ENCODE measurements at regions not wholly inside any gene's neighbourhood (a gene's known extent, or its start where the extent isn't known, plus 50 kb on each side); places are given as distances from the start of the nearest gene placed in this dataset.
A peak's percentile ranks its signal among the peaks of the same experiment; 100 is the strongest.

GRCh38 chr12:93140325-93140724 is 211.2 kb upstream of the EEA1 start:
- intact Hi-C loops (cut with DNase I): no loop called here

DNA sequence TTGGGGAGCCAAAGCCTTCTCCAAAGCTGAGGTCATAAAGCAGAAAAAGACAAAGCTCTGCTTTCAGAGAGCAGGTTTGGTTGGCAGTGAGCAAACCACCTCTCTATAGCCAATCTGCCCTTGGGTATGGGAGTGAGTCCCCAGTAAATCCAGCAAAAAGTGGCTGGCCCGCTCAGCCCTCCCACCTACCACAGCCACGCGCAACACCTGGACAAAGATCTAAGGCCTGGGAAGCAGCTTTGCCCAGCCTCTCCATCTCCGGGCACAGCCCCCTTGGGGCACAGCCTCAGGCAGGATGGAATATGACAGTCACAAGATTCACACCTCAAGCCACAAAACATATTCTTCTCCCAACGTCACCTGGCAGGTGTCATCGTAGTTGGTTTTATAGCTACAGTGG is 211.7 kb upstream of the EEA1 start:
- TF ChIP-seq POLR2A (IDR thresholded peaks at IDR 0.05) (no peak), POLR2AphosphoS5 (IDR thresholded peaks at IDR 0.05) (no peak)
- TF ChIP-seq, protein P1, sequence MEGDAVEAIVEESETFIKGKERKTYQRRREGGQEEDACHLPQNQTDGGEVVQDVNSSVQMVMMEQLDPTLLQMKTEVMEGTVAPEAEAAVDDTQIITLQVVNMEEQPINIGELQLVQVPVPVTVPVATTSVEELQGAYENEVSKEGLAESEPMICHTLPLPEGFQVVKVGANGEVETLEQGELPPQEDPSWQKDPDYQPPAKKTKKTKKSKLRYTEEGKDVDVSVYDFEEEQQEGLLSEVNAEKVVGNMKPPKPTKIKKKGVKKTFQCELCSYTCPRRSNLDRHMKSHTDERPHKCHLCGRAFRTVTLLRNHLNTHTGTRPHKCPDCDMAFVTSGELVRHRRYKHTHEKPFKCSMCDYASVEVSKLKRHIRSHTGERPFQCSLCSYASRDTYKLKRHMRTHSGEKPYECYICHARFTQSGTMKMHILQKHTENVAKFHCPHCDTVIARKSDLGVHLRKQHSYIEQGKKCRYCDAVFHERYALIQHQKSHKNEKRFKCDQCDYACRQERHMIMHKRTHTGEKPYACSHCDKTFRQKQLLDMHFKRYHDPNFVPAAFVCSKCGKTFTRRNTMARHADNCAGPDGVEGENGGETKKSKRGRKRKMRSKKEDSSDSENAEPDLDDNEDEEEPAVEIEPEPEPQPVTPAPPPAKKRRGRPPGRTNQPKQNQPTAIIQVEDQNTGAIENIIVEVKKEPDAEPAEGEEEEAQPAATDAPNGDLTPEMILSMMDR (IDR thresholded peaks at IDR 0.05): no peak
- Histone ChIP-seq H3K4me1 (replicated peaks) (peaks cover 2% of the 10 kb centered on the region), H3K27ac (no peak overlapping the region), H3K4me3 (no peak overlapping the region), H3K36me3 (no peaks in the 10 kb centered on the region), H3K27me3 (replicated peaks; ENCODE audit: insufficient read depth) (no peaks in the 10 kb centered on the region), H3K9me3 (no peaks in the 10 kb centered on the region)
- DNase-seq (ENCODE audit: low spot score): no peak
- intact Hi-C loops (cut with DNase I): no loop called here
- 70% methylated on average over 6 of the region's 6 CpGs for WGBS

More at GRCh38 chr12:93140325-93140724, 211.2 kb upstream of the EEA1 start:
- 100% methylated on average over 1 of the region's 1 CpG for WGBS
- Histone ChIP-seq H3K4me3 (no peak overlapping the region), H3K27ac (no peak overlapping the region), H3K27me3 (replicated peaks; ENCODE audit: insufficient read depth) (no peaks in the 10 kb centered on the region), H3K36me3 (no peaks in the 10 kb centered on the region), H3K4me1 (replicated peaks) (peaks cover 2% of the 10 kb centered on the region), H3K9me3 (no peaks in the 10 kb centered on the region)
- DNase-seq (ENCODE audit: low spot score): no peak
- TF ChIP-seq, protein P1 (IDR thresholded peaks at IDR 0.05): no peak
- TF ChIP-seq POLR2AphosphoS5 (IDR thresholded peaks at IDR 0.05): no peak
- TF ChIP-seq POLR2A (IDR thresholded peaks at IDR 0.05): no peak

DNA sequence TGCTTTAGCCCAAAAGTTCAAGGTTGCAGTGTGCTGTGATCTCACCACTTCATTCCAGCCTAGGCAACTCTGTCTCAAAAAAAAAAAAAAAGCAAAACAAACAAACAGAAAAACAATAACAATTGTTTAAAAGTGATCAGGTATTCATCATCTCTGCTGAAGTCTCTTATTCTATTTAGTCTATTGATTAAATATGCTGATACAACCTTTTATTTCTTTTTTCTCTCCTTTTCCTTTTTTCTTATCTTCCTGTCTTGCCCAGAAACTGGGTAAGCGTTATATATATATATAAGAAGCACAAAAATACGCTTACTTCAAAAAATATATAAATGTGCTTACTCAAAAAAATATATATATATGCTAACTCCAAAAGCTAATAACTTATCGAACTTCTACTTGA is 213.8 kb upstream of the EEA1 start:
- Histone ChIP-seq H3K4me3 (no peak overlapping the region), H3K4me1 (replicated peaks) (peaks cover 5% of the 10 kb centered on the region), H3K36me3 (no peaks in the 10 kb centered on the region), H3K27me3 (replicated peaks; ENCODE audit: insufficient read depth) (no peaks in the 10 kb centered on the region), H3K27ac (no peak overlapping the region), H3K9me3 (no peaks in the 10 kb centered on the region)
- 97% methylated on average over 3 of the region's 3 CpGs for WGBS
- no peak for TF ChIP-seq POLR2AphosphoS5 (IDR thresholded peaks at IDR 0.05)
- no peak for TF ChIP-seq POLR2A (IDR thresholded peaks at IDR 0.05)
- TF ChIP-seq, protein P1 (IDR thresholded peaks at IDR 0.05): no peak
- no peak for DNase-seq (ENCODE audit: low spot score)
- intact Hi-C loops (cut with DNase I): no loop called here

- no peak for TF ChIP-seq POLR2AphosphoS5 (IDR thresholded peaks at IDR 0.05)
- TF ChIP-seq, protein P1 (IDR thresholded peaks at IDR 0.05): no peak
- TF ChIP-seq POLR2A (IDR thresholded peaks at IDR 0.05): no peak
- Histone ChIP-seq H3K4me3 (no peak overlapping the region), H3K9me3 (no peaks in the 10 kb centered on the region), H3K36me3 (no peaks in the 10 kb centered on the region), H3K27me3 (replicated peaks; ENCODE audit: insufficient read depth) (no peaks in the 10 kb centered on the region), H3K27ac (peak overlapping the region; percentile 46 to 51), H3K4me1 (replicated peaks) (peaks cover 5% of the 10 kb centered on the region)
- DNase-seq (ENCODE audit: low spot score): no peak
- intact Hi-C loops (cut with DNase I): no loop called here
- WGBS: 36% methylated on average over 2 of the region's 2 CpGs
Observed at GRCh38 chr12:93144109-93144508, 215.0 kb upstream of the EEA1 start.

DNA sequence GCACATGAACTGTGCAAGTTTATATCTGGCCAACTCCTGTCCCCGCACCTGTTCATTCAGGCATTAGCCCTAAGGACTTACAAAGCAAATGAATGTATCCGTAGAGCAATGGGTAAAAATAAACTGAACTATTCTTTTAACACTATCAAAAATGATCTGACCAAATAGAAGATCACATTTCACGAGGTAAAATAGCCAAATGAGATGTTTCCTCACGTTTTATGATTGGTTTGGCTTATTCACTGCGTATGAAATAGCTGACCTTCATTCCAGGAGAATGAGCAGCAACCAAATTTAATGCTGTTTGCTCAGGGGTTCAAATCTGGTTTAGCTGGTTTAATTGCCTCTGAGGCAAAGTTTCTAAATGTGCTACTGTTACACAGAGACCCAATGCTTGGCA is 216.0 kb upstream of the EEA1 start:
- Histone ChIP-seq H3K9me3 (no peaks in the 10 kb centered on the region), H3K27ac (peak overlapping the region; percentile 46 to 51), H3K4me1 (replicated peaks) (peaks cover 5% of the 10 kb centered on the region), H3K36me3 (no peaks in the 10 kb centered on the region), H3K27me3 (replicated peaks; ENCODE audit: insufficient read depth) (no peaks in the 10 kb centered on the region), H3K4me3 (no peak overlapping the region)
- intact Hi-C loops (cut with DNase I): no loop called here
- TF ChIP-seq POLR2AphosphoS5 (IDR thresholded peaks at IDR 0.05): peak; percentile 96
- TF ChIP-seq, protein P1 (IDR thresholded peaks at IDR 0.05): no peak
- 23% methylated on average over 5 of the region's 5 CpGs for WGBS
- peak; percentile 82 for DNase-seq (ENCODE audit: low spot score)
